Naive thymus-derived CD8-positive, alpha-beta T cell (primary cell): ENCODE measurements at regions not wholly inside any gene's neighbourhood (a gene's known extent, or its start where the extent isn't known, plus 50 kb on each side); places are given as distances from the start of the nearest gene placed in this dataset.
"Not testable (repeated sequence)": the region's sequence is repeated elsewhere in the genome, so short reads cannot be mapped to it uniquely, and the experiment has no call there.

Experiments
- ATAC-seq, 2 donors: fragments of 150-1000 bp; cut with Tn5 transposase in 1 of 2; sonication (Bioruptor Pico), chemical (Tn5 transposase) in 1 of 2; 1 replicate in 1 of 2; 2 replicates in 1 of 2; pipeline ENCODE4 v1.10.0; 2021; ENCODE audit warnings: mild to moderate bottlenecking in 2 of 2, moderate library complexity in 2 of 2
- POLR2A ChIA-PET: fragments of 350-600 bp; sonication (Branson Sonifier 250); formaldehyde crosslinking; loops from one replicate; lab custom pipeline; 2021; ENCODE audit warnings: antibody characterized with exemption; lab: Charles Lee
- DNase-seq, 10 donors: peaks; one replicate each; pipeline versions ENCODE4 v3.0.0 to v3.0.0-alpha.2; 2020 to 2022
- H3K27ac Mint-ChIP-seq, 10 donors: one replicate each; pipeline ENCODE4 v1.8.0; 2020 to 2022; ENCODE audit warnings: mild to moderate bottlenecking in 10 of 10, mixed read lengths in 10 of 10, moderate library complexity in 4 of 10, inconsistent platforms in 1 of 10
- H3K27me3 Mint-ChIP-seq, 5 donors: one replicate each; pipeline ENCODE4 v1.8.0; 2021 to 2022; ENCODE audit warnings: mixed read lengths in 5 of 5
- H3K36me3 Mint-ChIP-seq, 3 donors: one replicate each; pipeline ENCODE4 v1.8.0; 2020 to 2022; ENCODE audit warnings: mixed read lengths in 3 of 3, mild to moderate bottlenecking in 2 of 3, inconsistent platforms in 1 of 3
- H3K4me1 Mint-ChIP-seq, 4 donors: one replicate each; pipeline ENCODE4 v1.8.0; 2021 to 2022; ENCODE audit warnings: mixed read lengths in 4 of 4
- H3K4me3 Mint-ChIP-seq, 10 donors: one replicate each; pipeline ENCODE4 v1.8.0; 2020 to 2022; ENCODE audit warnings: mild to moderate bottlenecking in 10 of 10, mixed read lengths in 10 of 10, moderate library complexity in 6 of 10, inconsistent platforms in 1 of 10
- H3K9me3 Mint-ChIP-seq, 9 donors: one replicate each; pipeline ENCODE4 v1.8.0; 2020 to 2022; ENCODE audit warnings: mixed read lengths in 9 of 9, mild to moderate bottlenecking in 3 of 9, inconsistent platforms in 1 of 9, moderate library complexity in 1 of 9

GRCh38 chr10:36469585-36469984, 655.8 kb upstream of the ANKRD30A start:
- DNase-seq (no peak), ATAC-seq (no peak)
- no peaks in the 10 kb centered on the region for H3K27me3 Mint-ChIP-seq
- H3K4me1 Mint-ChIP-seq: no peaks in the 10 kb centered on the region
- H3K9me3 Mint-ChIP-seq: peaks cover 0 to 13% (median 0%) of the 10 kb centered on the region in 9 donors
- H3K27ac Mint-ChIP-seq: no peak overlapping the region
- no peaks in the 10 kb centered on the region for H3K36me3 Mint-ChIP-seq
- no peak overlapping the region for H3K4me3 Mint-ChIP-seq
- POLR2A ChIA-PET: no interaction called here

- Mint-ChIP-seq H3K27ac (no peak overlapping the region), H3K9me3 (peaks cover 0 to 14% (median 2%) of the 10 kb centered on the region in 9 donors), H3K4me3 (no peak overlapping the region), H3K36me3 (no peaks in the 10 kb centered on the region), H3K4me1 (no peaks in the 10 kb centered on the region), H3K27me3 (no peaks in the 10 kb centered on the region)
- POLR2A ChIA-PET: no interaction called here
- DNase-seq (no peak), ATAC-seq (no peak)
Measured at GRCh38 chr10:36468620-36469019, 656.8 kb upstream of the ANKRD30A start.

DNA sequence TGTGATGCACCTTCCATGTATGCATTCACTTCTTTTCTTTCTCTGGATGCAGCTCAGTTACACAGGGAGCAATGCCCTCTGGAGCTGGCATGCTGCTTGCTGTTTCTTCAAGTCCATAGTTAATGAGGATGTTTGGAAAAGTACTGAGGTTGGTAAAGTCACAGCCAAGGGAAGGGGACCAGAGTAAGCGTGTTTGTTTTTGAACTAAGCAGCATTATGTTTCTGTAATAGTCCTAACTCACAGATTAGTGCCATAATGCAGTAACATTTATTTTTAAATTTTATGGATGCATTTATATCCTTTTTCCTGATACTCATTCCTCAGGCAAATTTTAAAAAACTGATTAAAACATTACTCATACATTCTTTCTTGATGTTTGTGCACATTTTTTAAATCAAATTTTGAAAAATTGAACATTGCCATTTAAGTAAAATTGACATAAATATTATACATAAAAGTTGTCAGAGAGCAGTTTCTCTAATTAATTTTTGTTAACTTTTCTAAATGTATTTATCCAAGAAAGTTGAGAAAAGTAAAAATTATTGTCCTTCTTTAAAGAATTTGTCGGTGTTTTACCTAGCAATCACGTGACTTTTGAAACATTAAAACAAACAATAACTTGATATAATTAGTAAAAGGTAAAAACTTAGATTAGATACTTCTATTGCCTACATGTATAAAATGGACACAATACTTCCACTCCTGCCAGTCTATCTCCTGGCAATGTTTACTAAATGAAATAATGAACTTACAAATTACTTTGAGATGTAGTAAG, 659.6 kb upstream of the ANKRD30A start:
- no peak for ATAC-seq
- Mint-ChIP-seq H3K4me1 (no peaks in the 10 kb centered on the region), H3K4me3 (no peak overlapping the region)

GRCh38 chr10:36464291-36464690, 661.1 kb upstream of the ANKRD30A start:
- H3K4me3 Mint-ChIP-seq: no peak overlapping the region
- POLR2A ChIA-PET: no interaction called here
- peaks cover 0 to 23% (median 8%) of the 10 kb centered on the region in 9 donors for H3K9me3 Mint-ChIP-seq
- no peaks in the 10 kb centered on the region for H3K4me1 Mint-ChIP-seq
- no peak for ATAC-seq
- no peaks in the 10 kb centered on the region for H3K27me3 Mint-ChIP-seq
- no peaks in the 10 kb centered on the region for H3K36me3 Mint-ChIP-seq
- no peak for DNase-seq
- H3K27ac Mint-ChIP-seq: no peak overlapping the region

More for the DNA sequence above, 659.6 kb upstream of the ANKRD30A start:
- POLR2A ChIA-PET: no interaction called here
- no peak overlapping the region for H3K27ac Mint-ChIP-seq
- H3K27me3 Mint-ChIP-seq: no peaks in the 10 kb centered on the region
- no peaks in the 10 kb centered on the region for H3K36me3 Mint-ChIP-seq
- no peak for DNase-seq
- H3K9me3 Mint-ChIP-seq: peaks cover 0 to 24% (median 7%) of the 10 kb centered on the region in 9 donors

DNA sequence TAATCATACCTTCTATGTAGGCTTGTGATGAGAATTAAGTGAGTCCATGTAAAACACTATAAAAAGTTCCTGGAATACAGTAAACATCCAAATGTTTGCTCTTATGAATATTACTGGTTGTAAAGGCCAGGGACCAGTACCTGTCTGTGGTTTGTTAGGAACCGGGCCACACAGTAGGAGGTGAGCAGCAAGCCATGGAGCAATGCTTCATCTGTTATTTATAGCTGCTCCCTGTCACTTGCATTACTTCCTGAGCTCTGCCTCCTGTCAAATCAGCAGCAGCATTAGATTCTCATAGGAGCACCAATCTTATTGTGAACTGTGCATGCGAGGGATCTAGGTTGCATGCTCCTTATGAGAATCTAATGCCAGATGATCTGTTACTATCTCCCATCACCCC, 662.0 kb upstream of the ANKRD30A start:
- no peaks in the 10 kb centered on the region for H3K4me1 Mint-ChIP-seq
- peaks cover 2 to 26% (median 10%) of the 10 kb centered on the region in 9 donors for H3K9me3 Mint-ChIP-seq
- no peak overlapping the region for H3K4me3 Mint-ChIP-seq
- ATAC-seq: no peak
- POLR2A ChIA-PET: no interaction called here
- DNase-seq: no peak
- peaks cover 0 to 3% (median 0%) of the 10 kb centered on the region in 3 donors for H3K36me3 Mint-ChIP-seq
- H3K27me3 Mint-ChIP-seq: no peaks in the 10 kb centered on the region
- H3K27ac Mint-ChIP-seq: no peak overlapping the region

GRCh38 chr10:36462194-36462593, 663.2 kb upstream of the ANKRD30A start:
- ATAC-seq (no peak), DNase-seq (no peak)
- H3K4me3 Mint-ChIP-seq: no peak overlapping the region
- peaks cover 2 to 37% (median 16%) of the 10 kb centered on the region in 9 donors for H3K9me3 Mint-ChIP-seq
- POLR2A ChIA-PET: no interaction called here
- H3K4me1 Mint-ChIP-seq: no peaks in the 10 kb centered on the region
- no peaks in the 10 kb centered on the region for H3K27me3 Mint-ChIP-seq
- peaks cover 0 to 5% (median 0%) of the 10 kb centered on the region in 3 donors for H3K36me3 Mint-ChIP-seq
- H3K27ac Mint-ChIP-seq: no peak overlapping the region

- ATAC-seq, POLR2A ChIA-PET, H3K4me1 Mint-ChIP-seq, H3K36me3 Mint-ChIP-seq, H3K27ac Mint-ChIP-seq, H3K4me3 Mint-ChIP-seq, DNase-seq, H3K27me3 Mint-ChIP-seq: not testable (repeated sequence)
- H3K9me3 Mint-ChIP-seq: peaks cover 4 to 41% (median 19%) of the 10 kb centered on the region in 9 donors
Measured at GRCh38 chr10:36458437-36458836, 667.0 kb upstream of the ANKRD30A start.

- Mint-ChIP-seq H3K27ac (no peak overlapping the region), H3K4me1 (no peaks in the 10 kb centered on the region), H3K36me3 (peaks cover 0 to 5% (median 0%) of the 10 kb centered on the region in 3 donors), H3K27me3 (no peaks in the 10 kb centered on the region), H3K4me3 (no peak overlapping the region), H3K9me3 (peaks cover 4 to 41% (median 19%) of the 10 kb centered on the region in 9 donors)
- ATAC-seq (no peak), DNase-seq (no peak)
- POLR2A ChIA-PET: no interaction called here
Measured at GRCh38 chr10:36457751-36458150, 667.6 kb upstream of the ANKRD30A start.

DNA sequence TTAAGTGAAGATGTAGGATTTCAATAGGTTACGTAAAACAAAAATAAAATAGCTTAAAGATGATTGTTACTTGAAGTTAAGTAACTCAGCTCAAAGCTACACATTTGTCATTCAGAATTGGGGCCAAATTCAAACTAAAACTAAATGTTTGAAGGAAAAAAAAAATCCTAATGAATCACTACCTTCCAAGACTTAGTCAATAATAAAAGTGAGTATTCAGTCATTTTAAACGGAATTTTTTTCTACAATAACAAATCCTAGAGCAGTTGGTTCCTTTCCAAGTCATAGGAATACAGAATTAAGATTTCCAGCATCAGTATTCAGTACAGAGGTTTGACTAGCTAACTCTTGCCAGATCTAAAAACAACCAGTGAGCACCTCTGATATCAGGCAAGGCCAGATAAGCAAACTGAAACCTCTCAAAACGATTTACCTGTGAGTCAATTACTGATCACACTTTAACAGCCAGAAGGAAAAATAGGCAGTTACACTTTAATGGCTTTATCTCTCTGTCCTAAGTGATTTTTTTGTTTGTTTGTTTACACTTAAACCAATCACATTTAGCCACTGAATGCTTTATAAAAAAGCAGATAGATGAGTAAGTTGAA, 669.8 kb upstream of the ANKRD30A start:
- POLR2A ChIA-PET: no interaction called here
- Mint-ChIP-seq H3K9me3 (peaks cover 1 to 30% (median 11%) of the 10 kb centered on the region in 9 donors), H3K4me1 (no peaks in the 10 kb centered on the region), H3K4me3 (no peak overlapping the region), H3K36me3 (peaks cover 0 to 5% (median 0%) of the 10 kb centered on the region in 3 donors), H3K27me3 (no peaks in the 10 kb centered on the region), H3K27ac (no peak overlapping the region)
- DNase-seq: no peak
- no peak for ATAC-seq

GRCh38 chr10:36452851-36453250, 672.5 kb upstream of the ANKRD30A start:
- Mint-ChIP-seq H3K4me1 (no peaks in the 10 kb centered on the region), H3K27ac (no peak overlapping the region), H3K27me3 (no peaks in the 10 kb centered on the region), H3K36me3 (no peaks in the 10 kb centered on the region), H3K4me3 (no peak overlapping the region), H3K9me3 (peaks cover 0 to 15% (median 4%) of the 10 kb centered on the region in 9 donors)
- POLR2A ChIA-PET: no interaction called here
- no peak for ATAC-seq
- no peak for DNase-seq

- Mint-ChIP-seq H3K27me3 (no peaks in the 10 kb centered on the region), H3K27ac (no peak overlapping the region), H3K4me1 (no peaks in the 10 kb centered on the region), H3K9me3 (peaks cover 0 to 8% (median 2%) of the 10 kb centered on the region in 9 donors), H3K36me3 (no peaks in the 10 kb centered on the region), H3K4me3 (no peak overlapping the region)
- DNase-seq: no peak
- POLR2A ChIA-PET: no interaction called here
- ATAC-seq: no peak
Measured at GRCh38 chr10:36451391-36451970, 673.9 kb upstream of the ANKRD30A start.

GRCh38 chr10:36450380-36450779, 675.0 kb upstream of the ANKRD30A start:
- no peak for ATAC-seq
- H3K36me3 Mint-ChIP-seq: no peaks in the 10 kb centered on the region
- DNase-seq: no peak
- no peaks in the 10 kb centered on the region for H3K27me3 Mint-ChIP-seq
- H3K27ac Mint-ChIP-seq: no peak overlapping the region
- H3K4me3 Mint-ChIP-seq: no peak overlapping the region
- no peaks in the 10 kb centered on the region for H3K4me1 Mint-ChIP-seq
- H3K9me3 Mint-ChIP-seq: peaks cover 0 to 8% (median 2%) of the 10 kb centered on the region in 9 donors
- POLR2A ChIA-PET: no interaction called here
